OCI-LY7 (cell line): ENCODE measurements at regions not wholly inside any gene's neighbourhood (a gene's known extent, or its start where the extent isn't known, plus 50 kb on each side); places are given as distances from the start of the nearest gene placed in this dataset.

Experiments used
- BruUV-seq: library from RNA; stranded (reverse); fragments of 400-500 nt; replicated peaks from 2 replicates; lab custom pipeline; 2021; lab: Mats Ljungman, UMichigan
- CTCF ChIA-PET: fragments of 300-600 bp; sonication (Branson Sonifier 250); formaldehyde crosslinking; loops from one replicate; lab custom pipeline; 2022; ENCODE audit warnings: antibody characterized with exemption; ENCODE audit not compliant: unreplicated experiment; lab: Charles Lee
- POLR2A ChIA-PET: fragments of 300-600 bp; sonication (Branson Sonifier 250); formaldehyde crosslinking; loops from one replicate; lab custom pipeline; 2022; ENCODE audit warnings: antibody characterized with exemption; lab: Charles Lee
- DNase-seq: peaks from one replicate; pipeline ENCODE4 v3.0.0-alpha.2; 2015; ENCODE audit warnings: low spot score
- H2AFZ ChIP-seq: fragments of 200-600 bp; sonication (generic), shearing (Covaris generic); 2 replicates; pipeline ENCODE4 v1.6.1; 2014; ENCODE audit warnings: mild to moderate bottlenecking, antibody characterized with exemption, low read length, moderate library complexity
- H3K27ac ChIP-seq: fragments of 200-600 bp; sonication (generic); 2 replicates; pipeline ENCODE4 v1.5.1; 2014; ENCODE audit warnings: mixed run types, low read depth, mild to moderate bottlenecking, moderate library complexity, low read length, inconsistent platforms; ENCODE audit not compliant: poor library complexity, severe bottlenecking
- H3K36me3 ChIP-seq: fragments of 200-600 bp; sonication (generic); 2 replicates; pipeline ENCODE4 v1.6.1; 2014; ENCODE audit warnings: mild to moderate bottlenecking, antibody characterized with exemption, low read length, moderate library complexity, mixed read lengths; ENCODE audit not compliant: insufficient read depth
- H3K4me1 ChIP-seq: fragments of 200-600 bp; sonication (generic); 2 replicates; pipeline ENCODE4 v1.5.1; 2014; ENCODE audit warnings: mild to moderate bottlenecking, low read length; ENCODE audit not compliant: insufficient read depth, poor library complexity, severe bottlenecking
- H3K4me2 ChIP-seq: fragments of 200-600 bp; sonication (generic); 2 replicates; pipeline ENCODE4 v1.6.1; 2014; ENCODE audit warnings: mild to moderate bottlenecking, low read length
- H3K4me3 ChIP-seq: fragments of 200-600 bp; sonication (generic); 2 replicates; pipeline ENCODE4 v1.5.1; 2014; ENCODE audit warnings: mild to moderate bottlenecking, low read depth, low read length; ENCODE audit not compliant: poor library complexity, severe bottlenecking
- H3K79me2 ChIP-seq: fragments of 200-600 bp; sonication (generic); 2 replicates; pipeline ENCODE4 v1.6.1; 2016; ENCODE audit warnings: low read depth, mild to moderate bottlenecking, low read length, moderate library complexity, mixed read lengths; ENCODE audit not compliant: insufficient read depth
- H3K9me2 ChIP-seq: fragments of 200-600 bp; sonication (generic); 2 replicates; pipeline ENCODE4 v1.6.1; 2016; ENCODE audit warnings: mild to moderate bottlenecking, low read length, mixed read lengths; ENCODE audit not compliant: insufficient read depth
- H3K9me3 ChIP-seq: fragments of 200-600 bp; sonication (generic); 2 replicates; pipeline ENCODE4 v1.6.1; 2014; ENCODE audit warnings: mild to moderate bottlenecking, mixed run types, low read length, mixed read lengths
- H4K20me1 ChIP-seq: fragments of 200-600 bp; sonication (generic); 2 replicates; pipeline ENCODE4 v1.6.1; 2014; ENCODE audit warnings: mild to moderate bottlenecking, antibody characterized with exemption, low read length, moderate library complexity, mixed read lengths; ENCODE audit not compliant: insufficient read depth
- CTCF ChIP-seq: fragments of 200-600 bp; sonication (generic); conservative IDR thresholded peaks from 2 replicates; pipeline ENCODE4 v1.5.1; 2014; ENCODE audit warnings: mild to moderate bottlenecking, antibody characterized with exemption, low read length, moderate library complexity, mixed read lengths
- EZH2phosphoT487 ChIP-seq: fragments of 200-600 bp; sonication (generic); IDR thresholded peaks from 2 replicates; pipeline ENCODE4 v1.6.1; 2018; ENCODE audit warnings: low read depth, borderline replicate concordance, mild to moderate bottlenecking, mixed run types, antibody characterized with exemption, low read length, moderate library complexity, mixed read lengths
- intact Hi-C: fragments of 100-400 bp; cut with micrococcal nuclease; formaldehyde crosslinking; loops from one replicate; pipeline ENCODE4 v1.10.0; 2022; ENCODE audit not compliant: unreplicated experiment

- no peak for DNase-seq
- no peaks in the 10 kb centered on the region for H4K20me1 ChIP-seq
- CTCF ChIA-PET = interaction anchor here (0.6 kb wide), 1 partner anchor 28 kb away, joined by 3 read pairs; no protein-coding TSS in a partner anchor
- no peaks in the 10 kb centered on the region for H3K9me2 ChIP-seq
- no peaks in the 10 kb centered on the region for H3K4me1 ChIP-seq
- no peak overlapping the region for H2AFZ ChIP-seq
- H3K4me2 ChIP-seq = no peak overlapping the region
- H3K9me3 ChIP-seq = no peaks in the 10 kb centered on the region
- intact Hi-C loops = no loop called here
- no peak overlapping the region for H3K4me3 ChIP-seq
- BruUV-seq = no TSS peak
- no peak for TF ChIP-seq EZH2phosphoT487
- TF ChIP-seq CTCF = no peak
- POLR2A ChIA-PET = interaction anchor here (1.4 kb wide), 1 partner anchor 28 kb away, joined by 4 read pairs; no protein-coding TSS in a partner anchor
- H3K79me2 ChIP-seq = no peaks in the 10 kb centered on the region
- H3K36me3 ChIP-seq = no peaks in the 10 kb centered on the region
- H3K27ac ChIP-seq = no peak overlapping the region
These were observed 197.5 kb upstream of the PRSS58 start for GRCh38 chr7:142455392-142455791.

GRCh38 chr7:142454862-142455261 lies 197.0 kb upstream of the PRSS58 start:
- Histone ChIP-seq H3K4me3 (no peak overlapping the region), H3K4me1 (no peaks in the 10 kb centered on the region), H3K9me3 (no peaks in the 10 kb centered on the region), H2AFZ (no peak overlapping the region), H3K4me2 (no peak overlapping the region), H3K9me2 (no peaks in the 10 kb centered on the region), H3K27ac (no peak overlapping the region), H3K36me3 (no peaks in the 10 kb centered on the region), H4K20me1 (no peaks in the 10 kb centered on the region), H3K79me2 (no peaks in the 10 kb centered on the region)
- CTCF ChIA-PET = no interaction called here
- POLR2A ChIA-PET = interaction anchor here (1.4 kb wide), 1 partner anchor 29 kb away, joined by 4 read pairs; no protein-coding TSS in a partner anchor
- no TSS peak for BruUV-seq
- intact Hi-C loops = no loop called here
- no peak for TF ChIP-seq EZH2phosphoT487
- TF ChIP-seq CTCF = no peak
- no peak for DNase-seq

GRCh38 chr7:142452791-142453190 lies 194.9 kb upstream of the PRSS58 start:
- H3K36me3 ChIP-seq = no peaks in the 10 kb centered on the region
- no TSS peak for BruUV-seq
- intact Hi-C loops = no loop called here
- no peaks in the 10 kb centered on the region for H4K20me1 ChIP-seq
- CTCF ChIA-PET = no interaction called here
- POLR2A ChIA-PET = no interaction called here
- no peaks in the 10 kb centered on the region for H3K9me3 ChIP-seq
- H3K4me1 ChIP-seq = no peaks in the 10 kb centered on the region
- no peaks in the 10 kb centered on the region for H3K9me2 ChIP-seq
- H2AFZ ChIP-seq = no peak overlapping the region
- no peaks in the 10 kb centered on the region for H3K79me2 ChIP-seq
- no peak for TF ChIP-seq CTCF
- TF ChIP-seq EZH2phosphoT487 = no peak
- H3K4me3 ChIP-seq = no peak overlapping the region
- DNase-seq = no peak
- no peak overlapping the region for H3K27ac ChIP-seq
- H3K4me2 ChIP-seq = no peak overlapping the region
